Heart left ventricle (tissue), 16 donors: ENCODE measurements at regions not wholly inside any gene's neighbourhood (a gene's known extent, or its start where the extent isn't known, plus 50 kb on each side); places are given as distances from the start of the nearest gene placed in this dataset.

Experiments
- ATAC-seq, 4 donors: fragments of 200-7000 bp; cut with Tn5 transposase; one replicate each; pipeline ENCODE4 v1.9.1; 2020 to 2022; ENCODE audit warnings: moderate library complexity in 4 of 4, mild to moderate bottlenecking in 3 of 4, moderate number of reproducible peaks in 1 of 4
- DNase-seq, 5 donors: peaks; one replicate each; pipeline ENCODE4 v3.0.0-alpha.2; 2020
- H3K27ac ChIP-seq, 12 donors: fragments of 200-600 bp; sonication (generic) in 4 of 12; one replicate each; pipeline versions ENCODE4 v1.5.0 to v1.8.0; 2016 to 2022; ENCODE audit warnings: mild to moderate bottlenecking in 2 of 12
- H3K27me3 ChIP-seq, 9 donors: fragments of 200-600 bp; sonication (generic) in 2 of 9; one replicate each; pipeline versions ENCODE4 v1.5.1 to v1.8.0; 2016 to 2022; ENCODE audit warnings: mild to moderate bottlenecking in 3 of 9
- H3K36me3 ChIP-seq, 9 donors: fragments of 200-600 bp; sonication (generic) in 2 of 9; one replicate each; pipeline versions ENCODE4 v1.5.0 to v1.8.0; 2018 to 2022; ENCODE audit warnings: mild to moderate bottlenecking in 2 of 9
- H3K4me1 ChIP-seq, 12 donors: fragments of 200-600 bp; sonication (generic) in 4 of 12; one replicate each; pipeline versions ENCODE4 v1.5.0 to v1.8.0; 2016 to 2022; ENCODE audit warnings: mild to moderate bottlenecking in 3 of 12
- H3K4me3 ChIP-seq, 12 donors: fragments of 200-600 bp; sonication (generic) in 4 of 12; one replicate each; pipeline versions ENCODE4 v1.5.0 to v1.8.0; 2017 to 2022; ENCODE audit warnings: mild to moderate bottlenecking in 9 of 12, moderate library complexity in 4 of 12
- H3K9me3 ChIP-seq, 12 donors: fragments of 200-600 bp; sonication (generic) in 4 of 12; one replicate each; pipeline versions ENCODE4 v1.5.0 to v1.8.0; 2016 to 2022; ENCODE audit warnings: mild to moderate bottlenecking in 1 of 12
- POLR2A ChIP-seq, 2 donors: fragments of 450-650 bp; IDR thresholded peaks; one replicate each; pipeline ENCODE4 v1.6.1; 2017; ENCODE audit warnings: antibody characterized with exemption in 2 of 2, mild to moderate bottlenecking in 2 of 2, moderate library complexity in 2 of 2
- WGBS, 4 donors: extraction: QIAGEN DNeasy Blood & Tissue Kit in 2 of 4; methylation state at CpG; one replicate each; pipeline versions ENCODE4 v1.1.5 to v1.1.7; 2013 to 2018; 5-methylcytosine and 5-hydroxymethylcytosine counted together
- intact Hi-C, 10 donors: fragments of 100-400 bp; cut with DNase I; formaldehyde crosslinking; loops; one replicate each; pipeline versions ENCODE4 v1.11.1 to v1.14.2; 2022
- TF ChIP-seq, protein P1 (sequence below), 12 donors: fragments of 200-600 bp; sonication (generic) in 4 of 12; IDR thresholded peaks; one replicate each; pipeline versions ENCODE4 v1.5.0 to v1.8.0; 2018 to 2022; ENCODE audit warnings: antibody characterized with exemption in 12 of 12, mild to moderate bottlenecking in 5 of 12
- donor health status: ischemic (EF 13 %, LVEDD 7.1; RV severe dilation, severe dysfunction).
- donor health status: healthy with polysubstance abuse.
- donor health status: DM: no; HTN: yes; CAD: no.
- donor health status: DM: no; HTN: no; CAD: no.
- donor health status: ischemic (EF 25% LVEDD 6.9; RV normal size, moderate dysfunction).
- donor health status: ischemic (EF 25% LVEDD 5.7; RV mildly dilated, moderate dysfunction).
- donor health status: healthy.
- donor health status: DM: yes; HTN: yes; CAD: no.
- donor health status: ischemic (EF 35%, LVEDD 5.7; RV mildly dilated, moderate dysfunction).
- donor health status: nonischemic (EF 11% LVEDD 7.7; RV severe dilation, severe dysfunction).
- donor health status: DM: yes; HTN: yes; CAD: no.
- donor health status: PGD.
- donor health status: ischemic (EF 29% LVEDD 5.4; RV normal size, mild dysfunction).
- donor health status: nonischemic (EF 23%, LVEDD 6.1; RV moderate dilation, normal function).

DNA sequence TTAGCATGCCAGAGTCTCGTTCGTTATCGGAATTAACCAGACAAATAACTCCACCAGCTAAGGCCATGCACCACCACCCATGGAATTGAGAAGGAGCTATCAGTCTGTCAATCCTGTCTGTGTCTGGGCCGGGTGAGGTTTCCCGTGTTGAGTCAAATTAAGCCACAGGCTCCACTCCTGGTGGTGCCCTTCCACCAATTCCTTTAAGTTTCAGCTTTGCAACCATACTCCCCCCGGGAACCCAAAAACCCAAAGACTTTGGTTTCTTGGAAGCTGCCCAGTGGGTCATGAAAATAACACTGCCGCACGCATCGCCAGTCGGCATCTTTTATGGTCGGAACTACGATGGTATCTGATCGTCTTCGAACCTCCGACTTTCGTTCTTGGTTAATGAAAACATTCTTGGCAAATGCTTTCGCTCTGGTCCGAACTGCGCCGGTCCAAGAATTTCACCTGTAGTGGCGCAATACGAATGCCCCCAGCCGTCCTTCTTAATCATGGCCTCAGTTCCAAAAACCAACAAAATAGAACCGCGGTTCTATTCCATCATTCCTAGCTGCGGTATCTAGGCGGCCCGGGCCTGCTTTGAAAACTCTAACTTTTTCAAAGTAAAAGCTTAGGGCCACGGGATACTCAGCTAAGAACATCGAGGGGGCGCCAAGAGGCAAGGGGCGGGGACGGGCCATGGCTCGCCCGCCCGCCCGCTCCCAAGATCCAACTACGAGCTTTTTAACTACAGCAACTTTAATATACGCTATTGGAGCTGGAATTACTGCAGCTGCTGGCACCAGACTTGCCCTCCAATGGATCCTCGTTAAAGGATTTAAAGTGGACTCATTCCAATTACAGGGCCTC lies 1958.5 kb upstream of the DEFB115 start:
- ATAC-seq = no peak
- no peaks in the 10 kb centered on the region for H3K36me3 ChIP-seq
- no peaks in the 10 kb centered on the region for H3K4me1 ChIP-seq
- peaks cover 0 to 25% (median 3%) of the 10 kb centered on the region in 12 donors for H3K9me3 ChIP-seq
- TF ChIP-seq, protein P1, sequence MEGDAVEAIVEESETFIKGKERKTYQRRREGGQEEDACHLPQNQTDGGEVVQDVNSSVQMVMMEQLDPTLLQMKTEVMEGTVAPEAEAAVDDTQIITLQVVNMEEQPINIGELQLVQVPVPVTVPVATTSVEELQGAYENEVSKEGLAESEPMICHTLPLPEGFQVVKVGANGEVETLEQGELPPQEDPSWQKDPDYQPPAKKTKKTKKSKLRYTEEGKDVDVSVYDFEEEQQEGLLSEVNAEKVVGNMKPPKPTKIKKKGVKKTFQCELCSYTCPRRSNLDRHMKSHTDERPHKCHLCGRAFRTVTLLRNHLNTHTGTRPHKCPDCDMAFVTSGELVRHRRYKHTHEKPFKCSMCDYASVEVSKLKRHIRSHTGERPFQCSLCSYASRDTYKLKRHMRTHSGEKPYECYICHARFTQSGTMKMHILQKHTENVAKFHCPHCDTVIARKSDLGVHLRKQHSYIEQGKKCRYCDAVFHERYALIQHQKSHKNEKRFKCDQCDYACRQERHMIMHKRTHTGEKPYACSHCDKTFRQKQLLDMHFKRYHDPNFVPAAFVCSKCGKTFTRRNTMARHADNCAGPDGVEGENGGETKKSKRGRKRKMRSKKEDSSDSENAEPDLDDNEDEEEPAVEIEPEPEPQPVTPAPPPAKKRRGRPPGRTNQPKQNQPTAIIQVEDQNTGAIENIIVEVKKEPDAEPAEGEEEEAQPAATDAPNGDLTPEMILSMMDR (IDR thresholded peaks at IDR 0.05) = no peak
- no peak for TF ChIP-seq POLR2A (IDR thresholded peaks at IDR 0.05)
- H3K4me3 ChIP-seq = no peak overlapping the region
- H3K27ac ChIP-seq = no peak overlapping the region
- DNase-seq = no peak
- WGBS, 4 donors = 82 to 90% (median 85%) methylated on average over 40 of the region's 40 CpGs
- intact Hi-C loops = no loop called here
- H3K27me3 ChIP-seq = no peaks in the 10 kb centered on the region

DNA sequence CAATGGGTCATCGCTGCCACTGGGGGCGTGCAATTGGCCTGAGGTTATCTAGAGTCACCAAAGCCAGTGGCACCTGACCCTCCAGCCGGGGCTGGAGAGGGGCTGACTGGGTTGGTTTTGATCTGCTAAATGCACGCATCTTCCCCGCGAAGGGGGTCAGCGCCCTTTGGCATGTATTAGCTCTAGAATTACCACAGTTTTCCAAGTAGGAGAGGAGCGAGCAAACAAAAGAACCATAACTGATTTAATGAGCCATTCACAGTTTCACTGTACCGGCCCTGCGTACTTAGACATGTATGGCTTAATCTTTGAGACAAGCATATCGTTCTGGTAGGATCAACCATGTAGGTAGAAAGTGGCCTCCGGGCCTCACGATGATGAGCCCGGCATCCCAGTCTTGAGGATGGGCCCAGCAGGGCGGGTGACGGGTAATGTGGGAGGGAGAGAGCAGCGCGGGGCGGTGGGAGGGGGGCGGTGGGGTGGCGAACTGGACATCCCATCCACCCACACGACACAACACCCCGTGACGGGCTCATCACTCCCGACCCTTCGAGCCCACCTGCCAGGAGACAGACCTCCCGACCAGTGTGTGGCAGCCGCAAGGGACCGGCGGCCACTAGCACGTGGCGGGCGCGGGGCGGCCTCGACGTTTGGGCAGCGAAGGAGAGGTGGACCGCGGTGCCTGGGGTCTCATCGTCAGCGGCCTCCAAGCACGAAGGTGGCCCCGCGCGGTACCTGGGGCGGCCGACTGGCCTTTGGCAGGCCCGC lies 1957.5 kb upstream of the DEFB115 start:
- intact Hi-C loops = no loop called here
- Histone ChIP-seq H3K27ac (no peak overlapping the region), H3K27me3 (peaks cover 0 to 4% (median 0%) of the 10 kb centered on the region in 9 donors), H3K9me3 (peaks cover 0 to 31% (median 3%) of the 10 kb centered on the region in 12 donors), H3K36me3 (no peaks in the 10 kb centered on the region), H3K4me3 (no peak overlapping the region), H3K4me1 (no peaks in the 10 kb centered on the region)
- no peak for TF ChIP-seq POLR2A (IDR thresholded peaks at IDR 0.05)
- TF ChIP-seq, protein P1 (IDR thresholded peaks at IDR 0.05) = no peak
- WGBS, 4 donors = 76 to 86% (median 78%) methylated on average over 49 of the region's 49 CpGs
- peak in 1 of 5 donors; percentile 59 for DNase-seq
- ATAC-seq = no peak

DNA sequence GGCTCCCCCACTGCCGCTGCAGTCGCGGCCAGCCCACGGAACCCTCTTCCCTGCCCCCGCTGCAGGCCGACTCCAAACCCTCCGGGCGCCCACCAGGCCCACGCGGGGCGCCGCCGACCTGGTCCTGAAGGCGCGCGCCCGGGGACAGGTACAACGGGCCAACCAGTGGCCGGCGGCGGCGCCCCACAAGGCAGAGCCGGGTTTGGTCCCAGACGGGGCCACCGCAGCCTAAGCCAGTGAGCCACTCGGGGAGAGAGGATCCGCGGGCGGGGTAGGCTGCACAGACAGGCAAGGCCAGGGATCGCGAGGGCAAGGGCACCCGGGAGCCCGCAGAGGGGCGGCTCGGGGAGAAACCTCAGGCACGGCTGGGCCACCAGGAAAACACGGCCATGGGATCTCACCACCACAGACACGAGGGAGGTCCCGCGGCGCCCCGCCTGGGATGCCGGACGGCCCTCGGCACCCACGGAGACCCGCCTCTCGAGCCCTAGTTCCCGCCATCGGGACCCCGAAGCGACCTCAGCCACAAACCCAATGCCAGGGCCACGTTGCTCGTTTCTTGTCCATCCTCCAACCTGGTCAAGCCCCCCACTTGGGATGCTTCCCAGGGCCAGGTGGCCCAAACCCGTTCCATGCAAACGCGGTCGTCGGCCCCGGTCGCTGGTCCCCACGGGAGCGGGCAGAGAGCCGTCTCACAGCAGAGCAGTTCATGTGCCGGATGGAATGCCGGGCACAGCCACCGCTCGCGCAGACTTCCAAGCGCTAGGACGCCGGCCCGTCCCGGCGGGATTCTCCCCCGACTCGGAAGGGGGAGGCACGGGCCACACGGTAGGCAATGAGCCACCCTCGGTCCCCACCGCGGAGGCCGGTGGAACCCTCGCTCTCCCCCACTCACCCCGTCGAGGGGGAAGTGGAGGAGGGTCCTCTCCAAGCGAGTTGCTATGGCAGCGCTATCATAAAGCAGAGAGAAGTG lies 1956.6 kb upstream of the DEFB115 start:
- ATAC-seq (no peak), DNase-seq (peak in 1 of 5 donors; percentile 59)
- Histone ChIP-seq H3K27ac (no peak overlapping the region), H3K36me3 (no peaks in the 10 kb centered on the region), H3K4me1 (no peaks in the 10 kb centered on the region), H3K9me3 (peaks cover 0 to 31% (median 3%) of the 10 kb centered on the region in 12 donors), H3K4me3 (no peak overlapping the region), H3K27me3 (peaks cover 0 to 9% (median 0%) of the 10 kb centered on the region in 9 donors)
- intact Hi-C loops = no loop called here
- no peak for TF ChIP-seq POLR2A (IDR thresholded peaks at IDR 0.05)
- TF ChIP-seq, protein P1 (IDR thresholded peaks at IDR 0.05) = no peak
- 66 to 81% (median 78%) methylated on average over 80 to 88 of the region's 88 CpGs for WGBS, 4 donors
